GM12873 (cell line): ENCODE measurements at regions not wholly inside any gene's neighbourhood (a gene's known extent, or its start where the extent isn't known, plus 50 kb on each side); places are given as distances from the start of the nearest gene placed in this dataset.

Experiments used
- TF ChIP-seq, protein P1 (sequence below): IDR thresholded peaks from 2 replicates; pipeline ENCODE4 v1.5.1; 2012; ENCODE audit warnings: low read depth, mild to moderate bottlenecking, moderate library complexity, low read length, control low read depth; ENCODE audit not compliant: insufficient read depth; ENCODE audit errors: missing control alignments

DNA sequence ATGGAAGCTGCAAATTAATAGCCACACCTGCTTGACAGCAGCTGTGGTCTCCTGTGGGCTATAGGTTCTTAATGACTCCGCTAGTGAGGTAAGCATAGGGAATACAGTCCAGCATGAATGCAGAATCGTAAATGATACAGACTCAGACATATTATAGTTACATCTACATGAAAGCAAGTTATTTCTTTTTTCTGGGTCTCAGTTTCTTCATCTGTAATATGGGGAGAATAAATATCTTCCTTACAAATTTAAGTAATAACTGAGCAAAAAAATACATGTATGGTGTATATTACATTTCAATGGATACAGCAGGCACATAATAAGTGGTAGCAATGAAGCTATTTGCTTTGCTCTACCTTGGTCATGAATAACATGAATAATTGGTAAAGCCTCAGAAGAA, 245.9 kb upstream of the RHOBTB1 start:
- TF ChIP-seq, protein P1, sequence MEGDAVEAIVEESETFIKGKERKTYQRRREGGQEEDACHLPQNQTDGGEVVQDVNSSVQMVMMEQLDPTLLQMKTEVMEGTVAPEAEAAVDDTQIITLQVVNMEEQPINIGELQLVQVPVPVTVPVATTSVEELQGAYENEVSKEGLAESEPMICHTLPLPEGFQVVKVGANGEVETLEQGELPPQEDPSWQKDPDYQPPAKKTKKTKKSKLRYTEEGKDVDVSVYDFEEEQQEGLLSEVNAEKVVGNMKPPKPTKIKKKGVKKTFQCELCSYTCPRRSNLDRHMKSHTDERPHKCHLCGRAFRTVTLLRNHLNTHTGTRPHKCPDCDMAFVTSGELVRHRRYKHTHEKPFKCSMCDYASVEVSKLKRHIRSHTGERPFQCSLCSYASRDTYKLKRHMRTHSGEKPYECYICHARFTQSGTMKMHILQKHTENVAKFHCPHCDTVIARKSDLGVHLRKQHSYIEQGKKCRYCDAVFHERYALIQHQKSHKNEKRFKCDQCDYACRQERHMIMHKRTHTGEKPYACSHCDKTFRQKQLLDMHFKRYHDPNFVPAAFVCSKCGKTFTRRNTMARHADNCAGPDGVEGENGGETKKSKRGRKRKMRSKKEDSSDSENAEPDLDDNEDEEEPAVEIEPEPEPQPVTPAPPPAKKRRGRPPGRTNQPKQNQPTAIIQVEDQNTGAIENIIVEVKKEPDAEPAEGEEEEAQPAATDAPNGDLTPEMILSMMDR, result no peak

DNA sequence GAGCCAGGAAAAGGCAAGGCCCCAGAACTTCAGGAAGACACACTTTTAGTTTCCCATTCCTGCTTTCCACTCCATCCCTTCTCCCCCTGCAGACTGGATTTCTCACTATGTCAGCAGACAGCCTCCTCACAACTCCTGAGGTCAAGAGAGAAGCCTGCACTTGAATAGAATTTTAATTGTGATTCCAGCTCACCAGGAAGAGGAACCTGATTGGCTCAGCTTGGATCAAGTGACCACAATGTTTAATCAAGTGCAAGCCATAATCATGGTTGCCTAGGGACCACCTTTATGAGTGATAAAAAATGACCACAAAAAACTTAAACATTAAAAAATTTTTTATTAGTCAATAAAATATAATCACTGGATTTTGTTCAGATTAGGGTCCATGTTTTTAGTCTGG, 244.7 kb upstream of the RHOBTB1 start:
- TF ChIP-seq, protein P1, result no peak

DNA sequence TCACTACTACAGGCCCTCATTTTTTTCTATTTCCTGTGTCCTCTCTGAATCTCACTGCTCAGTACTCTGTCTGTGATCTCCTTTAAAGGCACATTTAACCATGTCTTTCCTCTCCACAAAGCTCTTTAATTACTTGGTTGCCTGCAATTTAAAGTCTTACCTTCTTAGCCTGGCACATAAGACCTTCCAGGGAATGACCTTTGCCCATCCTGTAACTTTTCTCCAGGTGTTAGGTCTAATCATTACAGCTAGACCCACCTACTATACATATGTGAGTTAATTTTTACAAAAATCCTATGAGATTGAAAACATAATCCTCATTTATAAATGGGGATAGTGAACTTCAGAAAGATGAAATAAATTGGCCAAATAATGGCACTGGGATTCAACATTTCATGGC, 244.1 kb upstream of the RHOBTB1 start:
- TF ChIP-seq, protein P1, result no peak

DNA sequence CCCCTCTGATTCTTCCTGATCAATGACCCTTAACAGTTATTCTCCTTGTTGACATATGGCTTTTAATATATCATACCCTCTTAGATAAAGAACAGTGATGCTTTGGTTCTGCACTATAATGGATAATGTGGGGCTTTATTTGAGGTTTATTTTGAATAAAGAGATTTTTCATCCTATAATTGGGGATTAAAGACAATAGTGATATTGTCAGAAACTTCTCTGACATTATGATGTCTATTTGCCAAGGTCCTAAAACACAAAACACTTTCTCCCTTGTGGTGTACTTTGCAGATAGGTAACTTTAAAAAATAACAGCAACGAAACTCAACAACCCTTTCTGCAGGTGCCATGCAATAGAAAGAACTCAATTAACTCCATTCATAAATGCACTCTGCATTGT, 243.6 kb upstream of the RHOBTB1 start:
- TF ChIP-seq, protein P1, result no peak

DNA sequence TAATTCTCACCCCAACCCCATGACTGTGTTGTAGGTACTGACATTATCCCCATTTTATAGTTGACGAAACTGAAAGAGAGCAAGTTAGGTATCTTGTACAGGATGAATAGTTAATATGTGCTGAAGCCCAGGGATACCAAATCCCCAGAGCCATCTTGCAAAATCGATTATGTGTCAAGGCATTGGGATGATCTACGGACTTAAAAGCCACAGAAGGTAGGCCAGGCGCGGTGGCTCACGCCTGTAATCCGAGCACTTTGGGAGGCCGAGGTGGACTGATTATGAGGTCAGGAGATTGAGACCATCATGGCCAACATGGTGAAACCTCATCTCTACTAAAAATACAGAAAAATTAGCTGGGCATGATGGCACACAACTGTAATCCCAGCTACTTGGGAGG, 242.4 kb upstream of the RHOBTB1 start:
- TF ChIP-seq, protein P1, result no peak

DNA sequence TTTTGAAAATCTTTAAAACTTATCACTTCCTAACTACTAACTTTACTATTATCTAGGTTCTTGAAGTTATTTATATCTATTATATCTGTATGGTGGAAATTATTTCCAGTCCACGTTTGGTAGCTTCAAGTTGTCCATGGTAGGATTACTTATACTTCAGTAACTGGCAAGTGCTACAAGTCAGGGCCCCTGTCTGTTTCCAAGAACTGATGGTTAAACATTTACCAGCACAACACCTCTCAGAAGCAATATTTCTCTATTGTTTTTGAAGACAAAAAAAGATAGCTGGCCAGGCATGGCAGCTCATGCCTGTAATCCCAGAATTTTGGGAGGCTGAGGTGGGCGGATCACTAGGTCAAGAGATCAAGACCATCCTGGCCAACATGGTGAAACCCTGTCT, 240.4 kb upstream of the RHOBTB1 start:
- TF ChIP-seq, protein P1, result no peak

DNA sequence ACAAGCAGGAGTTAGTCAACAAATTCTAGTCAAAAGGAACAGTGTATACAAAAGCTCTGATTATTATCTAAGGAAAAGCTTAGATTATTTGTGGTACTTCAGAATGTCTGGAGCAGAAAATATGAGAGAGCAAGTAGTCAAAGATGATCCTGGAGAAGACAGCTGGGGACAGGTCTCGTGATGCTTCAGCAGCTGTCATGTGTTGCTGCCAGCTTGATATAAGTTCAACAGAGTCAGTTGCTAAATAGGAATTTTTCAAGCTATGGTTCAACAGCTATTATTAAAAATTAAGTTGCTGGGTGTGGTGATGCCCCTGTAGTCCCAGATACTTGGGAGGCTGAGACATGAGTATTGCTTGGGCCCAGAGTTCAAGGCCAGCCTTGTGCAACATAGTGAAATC, 240.0 kb upstream of the RHOBTB1 start:
- TF ChIP-seq, protein P1, result no peak

DNA sequence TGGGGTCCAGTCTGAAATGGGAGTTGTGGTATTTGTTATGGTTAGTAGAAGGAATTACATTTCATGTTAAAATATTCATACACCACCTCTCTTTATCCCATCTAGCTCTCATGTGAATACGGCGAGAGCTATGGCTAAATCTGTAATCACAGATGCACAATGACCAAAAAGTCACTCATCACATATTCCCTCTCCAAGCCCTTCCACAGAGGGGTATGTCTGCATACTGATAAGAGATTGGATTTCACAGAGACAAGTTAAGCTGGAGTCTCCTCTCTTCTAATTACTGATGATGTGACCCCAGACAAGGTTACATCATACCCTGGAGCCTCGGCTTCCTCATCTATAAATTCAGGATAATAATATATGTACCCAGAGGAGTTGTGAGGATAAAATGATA, 237.8 kb upstream of the RHOBTB1 start:
- TF ChIP-seq, protein P1, result no peak
